Transverse colon (tissue), 4 donors: ENCODE measurements at regions not wholly inside any gene's neighbourhood (a gene's known extent, or its start where the extent isn't known, plus 50 kb on each side); places are given as distances from the start of the nearest gene placed in this dataset.

Source experiments
- DNase-seq: peaks from one replicate; pipeline ENCODE4 v3.0.0-alpha.2; 2019
- H3K27ac ChIP-seq, 4 donors: fragments of 200-600 bp; sonication (generic); 2 replicates each; pipeline ENCODE4 v1.5.1; 2016 to 2018; ENCODE audit warnings: inconsistent platforms in 4 of 4
- H3K27me3 ChIP-seq: fragments of 200-600 bp; sonication (generic); 2 replicates; pipeline ENCODE4 v1.5.1; 2017; ENCODE audit warnings: inconsistent platforms
- H3K36me3 ChIP-seq, 4 donors: fragments of 200-600 bp; sonication (generic); 2 replicates each; pipeline ENCODE4 v1.5.1; 2017 to 2019; ENCODE audit warnings: inconsistent platforms in 4 of 4
- H3K4me1 ChIP-seq, 4 donors: fragments of 200-600 bp; sonication (generic); 2 replicates each; pipeline ENCODE4 v1.5.1; 2017 to 2020; ENCODE audit warnings: inconsistent platforms in 4 of 4
- H3K4me3 ChIP-seq, 4 donors: fragments of 200-600 bp; sonication (generic); 1 replicate in 1 of 4; 2 replicates in 3 of 4; pipeline versions ENCODE4 v1.5.1 to v1.6.1; 2017 to 2019; ENCODE audit warnings: inconsistent platforms in 4 of 4
- H3K9me3 ChIP-seq, 2 donors: fragments of 200-600 bp; sonication (generic); 2 replicates each; pipeline ENCODE4 v1.5.1; 2017 to 2019; ENCODE audit warnings: inconsistent platforms in 2 of 2
- CTCF ChIP-seq, 5 experiments: fragments of 200-600 bp in 3 of 5; fragments of 450-650 bp in 2 of 5; sonication (generic) in 3 of 5; IDR thresholded peaks; 1 replicate in 2 of 5; 2 replicates in 3 of 5; pipeline ENCODE4 v1.5.1; 2016 to 2017; ENCODE audit warnings: antibody characterized with exemption in 5 of 5, inconsistent platforms in 3 of 5, mild to moderate bottlenecking in 2 of 5, moderate library complexity in 1 of 5
- EP300 ChIP-seq: sonication (generic); formaldehyde crosslinking; IDR thresholded peaks from one replicate; pipeline ENCODE4 v1.6.1; 2017; ENCODE audit warnings: antibody characterized with exemption, low read depth
- POLR2A ChIP-seq: fragments of 450-650 bp; IDR thresholded peaks from one replicate; pipeline ENCODE4 v1.6.1; 2016; ENCODE audit warnings: antibody characterized with exemption, mild to moderate bottlenecking, moderate library complexity
- POLR2AphosphoS5 ChIP-seq, 3 donors: sonication (generic); formaldehyde crosslinking; IDR thresholded peaks; one replicate each; pipeline ENCODE4 v1.6.1; 2016; ENCODE audit warnings: antibody characterized with exemption in 3 of 3
- WGBS, 2 donors: methylation state at CpG; one replicate each; pipeline ENCODE4 v1.1.5; 2018; ENCODE audit warnings: low coverage in 1 of 2; 5-methylcytosine and 5-hydroxymethylcytosine counted together
- in situ Hi-C, 4 donors: fragments of 200-750 bp; cut with MboI; loops; one replicate each; pipeline versions ENCODE4 v1.15.0 to v1.15.1; 2017; ENCODE audit warnings: low sequenced_read_pairs in 3 of 4, low pct_ligation_motif_present in 1 of 4, low pct_unique_long_range_greater_than_20kb in 1 of 4
- intact Hi-C: fragments of 100-400 bp; cut with DNase I; formaldehyde crosslinking; loops from one replicate; pipeline ENCODE4 v1.15.1; 2023; ENCODE audit warnings: low total_unique reads

- in situ Hi-C loops: no loop called here
- Histone ChIP-seq H3K4me3 (no peak overlapping the region), H3K27me3 (no peaks in the 10 kb centered on the region), H3K9me3 (no peaks in the 10 kb centered on the region), H3K27ac (no peak overlapping the region), H3K4me1 (no peaks in the 10 kb centered on the region), H3K36me3 (no peaks in the 10 kb centered on the region)
- intact Hi-C loops: no loop called here
- no peak for DNase-seq
- no peak for TF ChIP-seq POLR2AphosphoS5 (IDR thresholded peaks at IDR 0.05)
- no peak for TF ChIP-seq POLR2A
- no peak for TF ChIP-seq EP300
- no peak for TF ChIP-seq CTCF (IDR thresholded peaks at IDR 0.05)
- WGBS, 2 donors: 40 to 72% methylated on average over 1 of the region's 1 CpG
Observed at GRCh38 chr14:85895603-85896002, 365.7 kb downstream of the FLRT2 start.

DNA sequence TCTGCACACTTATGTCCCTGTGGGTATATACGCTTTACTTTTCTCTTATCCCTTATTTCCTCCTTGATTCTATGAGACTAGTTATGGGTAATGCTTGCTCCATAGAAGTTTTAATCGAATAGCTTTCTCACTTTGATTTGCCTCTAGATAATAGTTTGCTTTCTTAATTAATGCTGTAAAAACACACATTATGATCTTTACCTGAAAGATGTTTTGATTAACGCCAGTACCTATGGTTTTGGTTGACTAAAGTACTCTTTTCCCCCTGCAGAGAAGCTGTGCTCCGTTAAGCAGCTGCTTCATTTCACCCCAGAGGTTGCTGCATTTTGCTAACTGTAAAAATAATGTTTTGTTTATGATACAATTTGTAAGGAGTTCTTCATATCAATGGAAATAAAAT lies 362.3 kb downstream of the FLRT2 start:
- Histone ChIP-seq H3K36me3 (no peaks in the 10 kb centered on the region), H3K4me1 (no peaks in the 10 kb centered on the region), H3K27ac (no peak overlapping the region), H3K27me3 (no peaks in the 10 kb centered on the region), H3K4me3 (no peak overlapping the region), H3K9me3 (no peaks in the 10 kb centered on the region)
- TF ChIP-seq CTCF (IDR thresholded peaks at IDR 0.05) (no peak), POLR2A (no peak), POLR2AphosphoS5 (IDR thresholded peaks at IDR 0.05) (no peak), EP300 (no peak)
- DNase-seq: no peak
- in situ Hi-C loops: no loop called here
- intact Hi-C loops: no loop called here
- WGBS, 2 donors: 72 to 92% methylated on average over 4 of the region's 4 CpGs

DNA sequence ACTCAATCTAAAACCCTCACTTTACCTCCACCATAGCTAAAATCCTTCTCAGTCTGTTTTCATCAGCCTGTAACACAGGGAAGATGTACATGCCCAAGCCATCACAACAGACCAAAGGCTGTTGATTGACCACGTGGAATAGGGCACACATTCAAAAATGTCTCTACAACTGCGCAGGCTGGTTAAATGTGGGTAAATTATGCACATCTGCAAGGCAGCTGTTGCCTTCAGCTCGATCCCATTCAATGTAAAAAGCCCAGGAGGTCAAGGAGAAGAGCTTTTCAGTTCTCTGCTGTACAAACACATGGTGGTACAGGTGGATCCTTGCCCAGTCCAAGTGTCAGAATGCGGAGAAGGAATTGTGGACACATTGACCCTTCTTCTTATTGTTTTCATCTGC lies 354.0 kb downstream of the FLRT2 start:
- in situ Hi-C loops: no loop called here
- no peak overlapping the region for H3K4me3 ChIP-seq
- intact Hi-C loops: no loop called here
- H3K27ac ChIP-seq: no peak overlapping the region
- no peaks in the 10 kb centered on the region for H3K27me3 ChIP-seq
- no peaks in the 10 kb centered on the region for H3K4me1 ChIP-seq
- no peaks in the 10 kb centered on the region for H3K9me3 ChIP-seq
- H3K36me3 ChIP-seq: no peaks in the 10 kb centered on the region
- DNase-seq: no peak
- WGBS, 2 donors: 48 to 67% methylated on average over 2 to 4 of the region's 4 CpGs
- TF ChIP-seq CTCF (IDR thresholded peaks at IDR 0.05): no peak
- no peak for TF ChIP-seq EP300
- no peak for TF ChIP-seq POLR2A
- TF ChIP-seq POLR2AphosphoS5 (IDR thresholded peaks at IDR 0.05): no peak

DNA sequence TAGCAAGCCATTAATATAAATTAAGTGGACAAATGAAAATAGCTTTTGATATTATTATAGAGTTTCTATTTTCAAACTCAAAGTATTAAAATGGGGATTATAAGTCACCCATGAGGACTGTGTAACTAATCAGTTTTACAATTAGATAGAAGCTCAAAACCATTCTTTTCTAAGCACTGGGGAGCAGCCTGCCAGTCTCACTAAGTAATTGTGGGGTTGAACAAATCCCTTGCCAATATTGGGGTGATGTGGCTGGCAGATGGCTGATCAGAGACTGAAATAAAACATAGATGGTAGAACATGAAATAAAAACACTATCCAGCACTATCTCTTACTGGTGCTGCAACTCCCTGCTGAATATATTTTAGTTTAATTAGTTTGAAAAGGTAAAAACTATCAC lies 353.2 kb downstream of the FLRT2 start:
- TF ChIP-seq POLR2AphosphoS5 (IDR thresholded peaks at IDR 0.05) (no peak), EP300 (no peak), POLR2A (no peak), CTCF (IDR thresholded peaks at IDR 0.05) (no peak)
- Histone ChIP-seq H3K27me3 (no peaks in the 10 kb centered on the region), H3K36me3 (no peaks in the 10 kb centered on the region), H3K4me1 (no peaks in the 10 kb centered on the region), H3K9me3 (no peaks in the 10 kb centered on the region), H3K27ac (no peak overlapping the region), H3K4me3 (no peak overlapping the region)
- in situ Hi-C loops: no loop called here
- DNase-seq: no peak
- intact Hi-C loops: no loop called here
